ENCODE measurements at regions not wholly inside any gene's neighbourhood (a gene's known extent, or its start where the extent isn't known, plus 50 kb on each side); places are given as distances from the start of the nearest gene placed in this dataset.

- DNase-seq (ENCODE audit: extremely low spot score), result no peak
- CTCF ChIA-PET, result no interaction called here
- no peak for TF ChIP-seq CTCF (IDR thresholded peaks at IDR 0.05; ENCODE audit: control extremely low read depth, extremely low read depth, low read depth, missing control alignments)
Observed at GRCh38 chr7:68125168-68125567, 1128.5 kb downstream of the TYW1 start.

GRCh38 chr7:68133045-68133444, 1136.4 kb downstream of the TYW1 start:
- DNase-seq (ENCODE audit: extremely low spot score), result no peak
- ChIA-PET CTCF (no interaction called here), POLR2A (no interaction called here)
- no peak for TF ChIP-seq CTCF (IDR thresholded peaks at IDR 0.05; ENCODE audit: control extremely low read depth, extremely low read depth, low read depth, missing control alignments)

More at GRCh38 chr7:68125168-68125567, 1128.5 kb downstream of the TYW1 start:
- POLR2A ChIA-PET, result no interaction called here

GRCh38 chr7:68143345-68143744, 1146.7 kb downstream of the TYW1 start:
- no peak for DNase-seq (ENCODE audit: extremely low spot score)
- POLR2A ChIA-PET, result no interaction called here
- CTCF ChIA-PET, result no interaction called here
- TF ChIP-seq CTCF (IDR thresholded peaks at IDR 0.05; ENCODE audit: control extremely low read depth, extremely low read depth, low read depth, missing control alignments), result no peak

GRCh38 chr7:68146983-68147382, 1150.3 kb downstream of the TYW1 start:
- no peak for TF ChIP-seq CTCF (IDR thresholded peaks at IDR 0.05; ENCODE audit: control extremely low read depth, extremely low read depth, low read depth, missing control alignments)
- CTCF ChIA-PET, result no interaction called here
- DNase-seq (ENCODE audit: extremely low spot score), result no peak
- POLR2A ChIA-PET, result no interaction called here

- CTCF ChIA-PET, result no interaction called here
- POLR2A ChIA-PET, result no interaction called here
- no peak for TF ChIP-seq CTCF (IDR thresholded peaks at IDR 0.05; ENCODE audit: control extremely low read depth, extremely low read depth, low read depth, missing control alignments)
- no peak for DNase-seq (ENCODE audit: extremely low spot score)
Observed at GRCh38 chr7:68147614-68148238, 1151.1 kb downstream of the TYW1 start.

- CTCF ChIA-PET, result no interaction called here
Observed at GRCh38 chr7:68148440-68148839, 1151.8 kb downstream of the TYW1 start.

More at GRCh38 chr7:68148440-68148839, 1151.8 kb downstream of the TYW1 start:
- POLR2A ChIA-PET, result no interaction called here
- DNase-seq (ENCODE audit: extremely low spot score), result no peak
- TF ChIP-seq CTCF (IDR thresholded peaks at IDR 0.05; ENCODE audit: control extremely low read depth, extremely low read depth, low read depth, missing control alignments), result no peak
